WI38 (cell line): ENCODE measurements at regions not wholly inside any gene's neighbourhood (a gene's known extent, or its start where the extent isn't known, plus 50 kb on each side); places are given as distances from the start of the nearest gene placed in this dataset.

ENCODE experiments used
- H3K4me3 ChIP-seq: 2 replicates; pipeline ENCODE4 v1.5.1; 2011; ENCODE audit warnings: low read depth, mild to moderate bottlenecking, control low read depth, low read length
- CTCF ChIP-seq: IDR thresholded peaks from 2 replicates; pipeline ENCODE4 v1.5.1; 2012; ENCODE audit warnings: low read depth, mild to moderate bottlenecking, control low read depth, low read length

- no peak overlapping the region for H3K4me3 ChIP-seq
- no peak for TF ChIP-seq CTCF
These were observed 573.9 kb downstream of the EPHA4 start for GRCh38 chr2:220998156-220998555.

GRCh38 chr2:220999356-220999755 lies 572.7 kb downstream of the EPHA4 start:
- no peak for TF ChIP-seq CTCF

GRCh38 chr2:221001381-221001801 lies 570.7 kb downstream of the EPHA4 start:
- TF ChIP-seq CTCF = no peak

More at GRCh38 chr2:220999356-220999755, 572.7 kb downstream of the EPHA4 start:
- H3K4me3 ChIP-seq = no peak overlapping the region

GRCh38 chr2:221002101-221002685 lies 569.9 kb downstream of the EPHA4 start:
- no peak overlapping the region for H3K4me3 ChIP-seq
- TF ChIP-seq CTCF = no peak

More at GRCh38 chr2:221001381-221001801, 570.7 kb downstream of the EPHA4 start:
- no peak overlapping the region for H3K4me3 ChIP-seq

GRCh38 chr2:221005338-221005737 lies 566.8 kb downstream of the EPHA4 start:
- H3K4me3 ChIP-seq = no peak overlapping the region
- no peak for TF ChIP-seq CTCF

GRCh38 chr2:221006084-221006483 lies 566.0 kb downstream of the EPHA4 start:
- H3K4me3 ChIP-seq = no peak overlapping the region
- no peak for TF ChIP-seq CTCF

GRCh38 chr2:221016551-221016950 lies 555.6 kb downstream of the EPHA4 start:
- no peak overlapping the region for H3K4me3 ChIP-seq
- no peak for TF ChIP-seq CTCF
